Gastroesophageal sphincter (tissue), 4 donors: ENCODE measurements at regions not wholly inside any gene's neighbourhood (a gene's known extent, or its start where the extent isn't known, plus 50 kb on each side); places are given as distances from the start of the nearest gene placed in this dataset.

Experiments used
- ATAC-seq: fragments of 150-250 bp; one replicate; pipeline ENCODE4 v1.9.1; 2016; ENCODE audit warnings: mild to moderate bottlenecking, moderate library complexity
- H3K27ac ChIP-seq, 4 donors: fragments of 200-600 bp; sonication (generic) in 3 of 4; 1 replicate in 3 of 4; 2 replicates in 1 of 4; pipeline ENCODE4 v1.5.1; 2016 to 2019
- H3K27me3 ChIP-seq: fragments of 200-600 bp; sonication (generic); one replicate; pipeline ENCODE4 v1.5.1; 2019
- H3K36me3 ChIP-seq, 2 donors: fragments of 200-600 bp; sonication (generic); one replicate each; pipeline ENCODE4 v1.5.1; 2019; ENCODE audit warnings: control low read depth in 1 of 2
- H3K4me1 ChIP-seq, 3 donors: fragments of 200-600 bp; sonication (generic); 1 replicate in 2 of 3; 2 replicates in 1 of 3; pipeline ENCODE4 v1.5.1; 2016 to 2019; ENCODE audit warnings: control low read depth in 2 of 3
- H3K4me3 ChIP-seq, 2 donors: fragments of 200-600 bp; sonication (generic); one replicate each; pipeline ENCODE4 v1.5.1; 2019; ENCODE audit warnings: mild to moderate bottlenecking in 1 of 2, moderate library complexity in 1 of 2
- H3K9me3 ChIP-seq, 3 donors: fragments of 200-600 bp; sonication (generic); one replicate each; pipeline ENCODE4 v1.5.1; 2017 to 2019; ENCODE audit warnings: control low read depth in 2 of 3
- CTCF ChIP-seq, 4 experiments: fragments of 200-600 bp in 2 of 4; fragments of 450-650 bp in 2 of 4; sonication (generic) in 1 of 4; IDR thresholded peaks; one replicate each; pipeline ENCODE4 v1.5.1; 2017 to 2019; ENCODE audit warnings: antibody characterized with exemption in 4 of 4, mild to moderate bottlenecking in 2 of 4, moderate library complexity in 2 of 4
- EP300 ChIP-seq: sonication (generic); formaldehyde crosslinking; IDR thresholded peaks from one replicate; pipeline ENCODE4 v1.6.1; 2017; ENCODE audit warnings: antibody characterized with exemption, mild to moderate bottlenecking
- POLR2A ChIP-seq, 2 donors: fragments of 450-650 bp; IDR thresholded peaks; one replicate each; pipeline ENCODE4 v1.6.1; 2017; ENCODE audit warnings: antibody characterized with exemption in 2 of 2, mild to moderate bottlenecking in 2 of 2, moderate library complexity in 1 of 2
- POLR2AphosphoS5 ChIP-seq: sonication (generic); formaldehyde crosslinking; IDR thresholded peaks from one replicate; pipeline ENCODE4 v1.6.1; 2017; ENCODE audit warnings: antibody characterized with exemption
- WGBS, 2 donors: methylation state at CpG; one replicate each; pipeline ENCODE4 v1.1.5; 2018; ENCODE audit warnings: low coverage in 1 of 2; 5-methylcytosine and 5-hydroxymethylcytosine counted together

DNA sequence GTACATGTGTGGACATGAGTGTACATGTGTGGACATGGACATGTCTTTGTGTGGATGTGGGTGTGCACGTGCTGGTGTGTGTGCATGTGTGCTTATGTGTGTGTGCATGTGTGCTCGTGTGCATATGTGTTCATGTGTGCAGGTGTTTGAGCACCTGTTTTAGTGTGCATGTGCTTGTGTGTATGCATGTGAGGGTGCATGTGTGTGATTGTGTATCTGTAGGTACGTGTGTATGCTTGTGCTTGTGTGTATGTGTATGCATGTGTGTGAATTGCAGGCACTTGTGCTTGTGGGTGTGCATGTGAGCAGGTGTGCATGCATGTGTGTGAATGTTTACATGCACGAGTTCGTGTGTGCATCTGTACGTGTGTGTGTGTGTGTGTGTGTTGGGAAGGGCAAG lies 300.6 kb upstream of the EEF2KMT start:
- Histone ChIP-seq H3K27me3 (peaks cover 13% of the 10 kb centered on the region), H3K4me3 (no peak overlapping the region), H3K27ac (no peak overlapping the region), H3K4me1 (no peaks in the 10 kb centered on the region), H3K9me3 (no peaks in the 10 kb centered on the region), H3K36me3 (no peaks in the 10 kb centered on the region)
- no peak for TF ChIP-seq POLR2AphosphoS5
- no peak for TF ChIP-seq CTCF (IDR thresholded peaks at IDR 0.05)
- TF ChIP-seq POLR2A (IDR thresholded peaks at IDR 0.05) = no peak
- no peak for TF ChIP-seq EP300
- WGBS, 2 donors = 70 to 80% methylated on average over 5 to 6 of the region's 6 CpGs
- ATAC-seq = no peak

GRCh38 chr16:5396880-5397279 lies 299.3 kb upstream of the EEF2KMT start:
- ATAC-seq = no peak
- TF ChIP-seq EP300 = no peak
- no peak for TF ChIP-seq POLR2AphosphoS5
- TF ChIP-seq CTCF (IDR thresholded peaks at IDR 0.05) = no peak
- TF ChIP-seq POLR2A (IDR thresholded peaks at IDR 0.05) = no peak
- WGBS, 2 donors = 30% methylated on average over 1 of the region's 1 CpG; no CpG with 5 or more reads in 1 of the 2 donors
- Histone ChIP-seq H3K27me3 (peaks cover 5% of the 10 kb centered on the region), H3K36me3 (no peaks in the 10 kb centered on the region), H3K27ac (no peak overlapping the region), H3K4me3 (no peak overlapping the region), H3K4me1 (no peaks in the 10 kb centered on the region), H3K9me3 (no peaks in the 10 kb centered on the region)

- Histone ChIP-seq H3K27ac (no peak overlapping the region), H3K27me3 (peaks cover 12% of the 10 kb centered on the region), H3K36me3 (no peaks in the 10 kb centered on the region), H3K4me3 (no peak overlapping the region), H3K4me1 (no peaks in the 10 kb centered on the region), H3K9me3 (peaks cover 0 to 18% (median 0%) of the 10 kb centered on the region in 3 donors)
- WGBS, 2 donors = 57% methylated on average over 4 of the region's 5 CpGs; no CpG with 5 or more reads in 1 of the 2 donors
- no peak for ATAC-seq
- TF ChIP-seq EP300 (no peak), POLR2AphosphoS5 (no peak), CTCF (IDR thresholded peaks at IDR 0.05) (no peak), POLR2A (IDR thresholded peaks at IDR 0.05) (no peak)
Observed at GRCh38 chr16:5393070-5393469, 295.5 kb upstream of the EEF2KMT start.

DNA sequence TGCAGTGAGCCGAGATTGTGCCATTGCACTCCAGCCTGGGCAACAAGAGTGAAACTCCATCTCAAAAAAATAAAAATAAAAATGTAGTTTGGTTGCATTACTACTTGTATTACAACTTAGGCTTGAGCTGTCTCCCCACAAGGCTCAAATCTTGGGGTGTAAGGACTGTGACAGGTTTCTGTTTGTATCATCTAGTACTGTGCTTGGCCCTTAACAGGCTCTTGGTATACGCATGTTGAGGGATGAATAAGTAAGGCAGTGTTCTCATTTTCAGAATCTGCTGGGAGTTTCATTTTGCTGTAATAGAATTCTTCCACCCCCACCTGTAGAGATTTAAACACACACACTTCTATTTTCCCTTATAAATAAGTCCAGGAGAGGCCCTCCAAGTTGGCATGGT lies 289.4 kb upstream of the EEF2KMT start:
- Histone ChIP-seq H3K4me1 (no peaks in the 10 kb centered on the region), H3K27me3 (peaks cover 14% of the 10 kb centered on the region), H3K4me3 (no peak overlapping the region), H3K9me3 (peaks cover 0 to 37% (median 0%) of the 10 kb centered on the region in 3 donors), H3K27ac (no peak overlapping the region), H3K36me3 (no peaks in the 10 kb centered on the region)
- no peak for TF ChIP-seq EP300
- no peak for TF ChIP-seq POLR2A (IDR thresholded peaks at IDR 0.05)
- no peak for TF ChIP-seq CTCF (IDR thresholded peaks at IDR 0.05)
- no peak for TF ChIP-seq POLR2AphosphoS5
- WGBS, 2 donors = 72 to 77% methylated on average over 2 of the region's 2 CpGs
- no peak for ATAC-seq

- ATAC-seq = no peak
- WGBS, 2 donors = 37 to 44% methylated on average over 3 of the region's 3 CpGs
- H3K27me3 ChIP-seq = peaks cover 7% of the 10 kb centered on the region
Observed at GRCh38 chr16:5385811-5386210, 288.2 kb upstream of the EEF2KMT start.

More at GRCh38 chr16:5385811-5386210, 288.2 kb upstream of the EEF2KMT start:
- TF ChIP-seq EP300 = no peak
- no peak for TF ChIP-seq POLR2AphosphoS5
- H3K27ac ChIP-seq = no peak overlapping the region
- no peak overlapping the region for H3K4me3 ChIP-seq
- H3K9me3 ChIP-seq = peaks cover 0 to 28% (median 0%) of the 10 kb centered on the region in 3 donors
- no peaks in the 10 kb centered on the region for H3K36me3 ChIP-seq
- no peaks in the 10 kb centered on the region for H3K4me1 ChIP-seq
